Adrenal gland (tissue), 5 donors: ENCODE measurements at regions not wholly inside any gene's neighbourhood (a gene's known extent, or its start where the extent isn't known, plus 50 kb on each side); places are given as distances from the start of the nearest gene placed in this dataset.

ENCODE experiments used
- POLR2A ChIP-seq, 2 donors: fragments of 450-650 bp; IDR thresholded peaks; one replicate each; pipeline ENCODE4 v1.6.1; 2017; ENCODE audit warnings: antibody characterized with exemption in 2 of 2, mild to moderate bottlenecking in 2 of 2, moderate library complexity in 1 of 2
- TF ChIP-seq, protein P1 (sequence below), 6 experiments: fragments of 450-650 bp in 4 of 6; fragments of 200-600 bp in 2 of 6; sonication (generic) in 1 of 6; IDR thresholded peaks; 1 replicate in 5 of 6; 2 replicates in 1 of 6; pipeline versions ENCODE4 v1.5.1 to v1.8.0; 2016 to 2021; ENCODE audit warnings: antibody characterized with exemption in 6 of 6, mild to moderate bottlenecking in 2 of 6, moderate library complexity in 1 of 6
- donor health status: DM: no; HTN: no; CAD: no.

DNA sequence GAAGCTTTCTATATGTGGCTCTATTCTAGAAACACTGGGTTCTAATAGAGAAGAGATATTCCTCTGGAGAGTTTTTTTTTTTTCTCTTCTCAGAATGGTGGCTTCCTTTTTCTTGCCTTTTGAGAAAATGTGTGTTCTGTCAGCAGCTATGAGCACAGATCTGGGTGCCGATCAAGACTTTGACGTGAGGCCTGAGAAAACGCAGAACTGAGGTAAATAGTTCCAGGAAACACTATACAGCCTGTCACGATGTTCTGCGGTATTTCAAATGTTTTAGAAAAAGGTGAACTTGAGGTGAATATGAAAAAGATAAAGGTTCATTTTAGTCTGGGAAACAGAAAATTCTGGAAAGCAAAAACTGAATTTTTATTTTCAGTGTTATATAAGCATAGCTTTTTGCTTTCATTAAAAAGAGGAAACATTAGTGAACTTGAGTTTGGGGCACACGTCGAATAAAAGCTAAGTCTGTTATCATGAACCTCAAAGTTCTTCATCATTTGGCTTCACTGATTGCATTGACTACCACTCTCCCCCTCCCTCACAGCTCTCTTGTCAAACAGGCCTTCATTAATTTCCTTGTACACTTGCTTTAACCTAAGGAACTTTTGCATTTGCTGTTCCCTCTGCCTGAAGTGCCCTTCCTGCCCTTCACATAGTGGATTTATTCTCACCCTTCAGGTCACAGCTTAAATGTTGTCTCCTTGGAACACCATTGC, 265.1 kb downstream of the NFKBIZ start:
- no peak for TF ChIP-seq POLR2A (IDR thresholded peaks at IDR 0.05)
- TF ChIP-seq, protein P1, sequence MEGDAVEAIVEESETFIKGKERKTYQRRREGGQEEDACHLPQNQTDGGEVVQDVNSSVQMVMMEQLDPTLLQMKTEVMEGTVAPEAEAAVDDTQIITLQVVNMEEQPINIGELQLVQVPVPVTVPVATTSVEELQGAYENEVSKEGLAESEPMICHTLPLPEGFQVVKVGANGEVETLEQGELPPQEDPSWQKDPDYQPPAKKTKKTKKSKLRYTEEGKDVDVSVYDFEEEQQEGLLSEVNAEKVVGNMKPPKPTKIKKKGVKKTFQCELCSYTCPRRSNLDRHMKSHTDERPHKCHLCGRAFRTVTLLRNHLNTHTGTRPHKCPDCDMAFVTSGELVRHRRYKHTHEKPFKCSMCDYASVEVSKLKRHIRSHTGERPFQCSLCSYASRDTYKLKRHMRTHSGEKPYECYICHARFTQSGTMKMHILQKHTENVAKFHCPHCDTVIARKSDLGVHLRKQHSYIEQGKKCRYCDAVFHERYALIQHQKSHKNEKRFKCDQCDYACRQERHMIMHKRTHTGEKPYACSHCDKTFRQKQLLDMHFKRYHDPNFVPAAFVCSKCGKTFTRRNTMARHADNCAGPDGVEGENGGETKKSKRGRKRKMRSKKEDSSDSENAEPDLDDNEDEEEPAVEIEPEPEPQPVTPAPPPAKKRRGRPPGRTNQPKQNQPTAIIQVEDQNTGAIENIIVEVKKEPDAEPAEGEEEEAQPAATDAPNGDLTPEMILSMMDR (IDR thresholded peaks at IDR 0.05): no peak
